ENCODE measurements at regions not wholly inside any gene's neighbourhood (a gene's known extent, or its start where the extent isn't known, plus 50 kb on each side); places are given as distances from the start of the nearest gene placed in this dataset.

DNA sequence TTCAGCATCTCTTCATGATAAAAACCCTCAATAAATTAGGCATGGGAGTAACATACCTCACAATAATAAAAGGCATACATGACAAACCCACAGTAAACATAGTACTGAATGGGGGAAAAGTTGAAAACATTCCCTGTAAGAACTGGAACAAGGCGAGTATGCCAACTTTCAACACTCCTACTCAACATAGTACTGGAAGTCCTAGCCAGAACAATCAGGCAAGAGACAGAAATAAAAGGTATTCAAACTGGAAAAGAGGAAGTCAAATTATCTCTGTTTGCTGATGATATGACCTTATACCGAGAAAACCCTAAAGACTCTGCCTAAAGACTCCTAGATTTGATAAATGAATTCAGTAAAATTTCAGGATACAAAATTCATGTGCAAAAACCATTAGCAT is 167.6 kb downstream of the TMEM38B start:
- Histone ChIP-seq H3K9me3 (replicated peaks; ENCODE audit: control insufficient read depth, low read depth, low read length) (no peaks in the 10 kb centered on the region), H3K27ac (ENCODE audit: low read length) (no peak overlapping the region), H3K36me3 (ENCODE audit: control insufficient read depth, insufficient read depth, low read length) (no peaks in the 10 kb centered on the region), H3K4me1 (ENCODE audit: control insufficient read depth, insufficient read depth, low read length) (no peaks in the 10 kb centered on the region), H3K4me3 (ENCODE audit: low read length) (no peak overlapping the region), H3K27me3 (ENCODE audit: control insufficient read depth, insufficient read depth, low read length) (no peaks in the 10 kb centered on the region)
- WGBS (ENCODE audit: insufficient coverage): no CpG with 5 or more reads among the region's 2 CpGs
- no peak for DNase-seq

GRCh38 chr9:105864248-105864898 is 170.0 kb downstream of the TMEM38B start:
- no peak for DNase-seq
- Histone ChIP-seq H3K9me3 (replicated peaks; ENCODE audit: control insufficient read depth, low read depth, low read length) (no peaks in the 10 kb centered on the region), H3K27me3 (ENCODE audit: control insufficient read depth, insufficient read depth, low read length) (no peaks in the 10 kb centered on the region), H3K4me1 (ENCODE audit: control insufficient read depth, insufficient read depth, low read length) (no peaks in the 10 kb centered on the region), H3K4me3 (ENCODE audit: low read length) (no peak overlapping the region), H3K27ac (ENCODE audit: low read length) (no peak overlapping the region), H3K36me3 (ENCODE audit: control insufficient read depth, insufficient read depth, low read length) (no peaks in the 10 kb centered on the region)
- WGBS (ENCODE audit: insufficient coverage): 63% methylated on average over 2 of the region's 6 CpGs

GRCh38 chr9:105865285-105865684 is 170.9 kb downstream of the TMEM38B start:
- DNase-seq: no peak
- Histone ChIP-seq H3K9me3 (replicated peaks; ENCODE audit: control insufficient read depth, low read depth, low read length) (no peaks in the 10 kb centered on the region), H3K27me3 (ENCODE audit: control insufficient read depth, insufficient read depth, low read length) (no peaks in the 10 kb centered on the region), H3K27ac (ENCODE audit: low read length) (no peak overlapping the region), H3K4me1 (ENCODE audit: control insufficient read depth, insufficient read depth, low read length) (no peaks in the 10 kb centered on the region), H3K4me3 (ENCODE audit: low read length) (no peak overlapping the region), H3K36me3 (ENCODE audit: control insufficient read depth, insufficient read depth, low read length) (no peaks in the 10 kb centered on the region)
- 66% methylated on average over 3 of the region's 4 CpGs for WGBS (ENCODE audit: insufficient coverage)

DNA sequence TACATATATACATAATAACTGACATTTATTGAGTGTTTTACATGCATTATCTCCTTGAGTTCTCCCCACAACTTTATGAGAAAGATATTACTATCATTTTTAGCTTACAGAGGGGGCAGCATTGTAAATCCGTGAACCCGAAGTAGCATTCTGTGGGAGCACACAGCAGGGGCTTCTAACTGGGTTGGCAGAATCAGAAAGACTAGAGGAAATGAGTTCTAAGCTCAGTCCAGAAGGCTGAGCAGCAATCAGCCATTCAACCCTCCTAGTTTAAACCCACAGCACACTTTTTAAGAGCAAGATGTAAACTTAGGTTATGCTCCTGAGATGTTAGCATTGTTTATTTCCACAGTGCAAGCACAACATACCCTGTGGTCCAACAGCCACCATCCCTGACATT is 177.2 kb downstream of the TMEM38B start:
- no CpG with 5 or more reads among the region's 2 CpGs for WGBS (ENCODE audit: insufficient coverage)
- Histone ChIP-seq H3K4me1 (ENCODE audit: control insufficient read depth, insufficient read depth, low read length) (no peaks in the 10 kb centered on the region), H3K27ac (ENCODE audit: low read length) (no peak overlapping the region), H3K27me3 (ENCODE audit: control insufficient read depth, insufficient read depth, low read length) (no peaks in the 10 kb centered on the region), H3K9me3 (replicated peaks; ENCODE audit: control insufficient read depth, low read depth, low read length) (no peaks in the 10 kb centered on the region), H3K36me3 (ENCODE audit: control insufficient read depth, insufficient read depth, low read length) (no peaks in the 10 kb centered on the region), H3K4me3 (ENCODE audit: low read length) (no peak overlapping the region)
- no peak for DNase-seq

GRCh38 chr9:105873801-105874200 is 179.5 kb downstream of the TMEM38B start:
- DNase-seq: no peak
- 70% methylated on average over 2 of the region's 3 CpGs for WGBS (ENCODE audit: insufficient coverage)

GRCh38 chr9:105877721-105878120 is 183.4 kb downstream of the TMEM38B start:
- Histone ChIP-seq H3K4me1 (ENCODE audit: control insufficient read depth, insufficient read depth, low read length) (no peaks in the 10 kb centered on the region), H3K27ac (ENCODE audit: low read length) (no peak overlapping the region), H3K27me3 (ENCODE audit: control insufficient read depth, insufficient read depth, low read length) (no peaks in the 10 kb centered on the region), H3K4me3 (ENCODE audit: low read length) (no peak overlapping the region), H3K36me3 (ENCODE audit: control insufficient read depth, insufficient read depth, low read length) (no peaks in the 10 kb centered on the region), H3K9me3 (replicated peaks; ENCODE audit: control insufficient read depth, low read depth, low read length) (no peaks in the 10 kb centered on the region)
- DNase-seq: peak; percentile 53
- no CpG with 5 or more reads among the region's 1 CpG for WGBS (ENCODE audit: insufficient coverage)

More at GRCh38 chr9:105873801-105874200, 179.5 kb downstream of the TMEM38B start:
- Histone ChIP-seq H3K27ac (ENCODE audit: low read length) (no peak overlapping the region), H3K4me1 (ENCODE audit: control insufficient read depth, insufficient read depth, low read length) (no peaks in the 10 kb centered on the region), H3K27me3 (ENCODE audit: control insufficient read depth, insufficient read depth, low read length) (no peaks in the 10 kb centered on the region), H3K4me3 (ENCODE audit: low read length) (no peak overlapping the region), H3K9me3 (replicated peaks; ENCODE audit: control insufficient read depth, low read depth, low read length) (no peaks in the 10 kb centered on the region), H3K36me3 (ENCODE audit: control insufficient read depth, insufficient read depth, low read length) (no peaks in the 10 kb centered on the region)

DNA sequence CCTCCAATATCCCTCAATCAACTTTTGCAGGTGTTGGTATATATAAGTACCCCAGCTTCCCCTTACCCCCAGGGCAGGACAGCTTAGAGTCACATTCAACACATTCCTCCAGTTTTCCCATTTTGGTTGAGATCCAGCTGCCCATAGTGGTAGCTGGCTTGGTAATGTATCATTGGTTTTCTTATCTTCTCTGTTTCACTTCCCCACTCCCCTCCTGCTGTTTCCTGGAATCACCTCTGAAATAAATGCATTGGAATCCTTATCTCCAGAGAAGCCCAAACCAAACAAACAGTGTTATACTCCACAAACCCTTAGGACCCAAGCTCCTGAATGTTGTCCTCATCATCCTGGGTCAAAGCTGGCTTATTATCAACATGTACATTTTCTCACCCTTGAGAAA is 184.8 kb downstream of the TMEM38B start:
- Histone ChIP-seq H3K4me3 (ENCODE audit: low read length) (no peak overlapping the region), H3K27ac (ENCODE audit: low read length) (no peak overlapping the region), H3K4me1 (ENCODE audit: control insufficient read depth, insufficient read depth, low read length) (peaks cover under 1% of the 10 kb centered on the region), H3K36me3 (ENCODE audit: control insufficient read depth, insufficient read depth, low read length) (no peaks in the 10 kb centered on the region), H3K9me3 (replicated peaks; ENCODE audit: control insufficient read depth, low read depth, low read length) (no peaks in the 10 kb centered on the region), H3K27me3 (ENCODE audit: control insufficient read depth, insufficient read depth, low read length) (no peaks in the 10 kb centered on the region)
- DNase-seq: no peak

GRCh38 chr9:105880517-105880916 is 186.2 kb downstream of the TMEM38B start:
- DNase-seq: no peak
- no peak overlapping the region for H3K4me3 ChIP-seq (ENCODE audit: low read length)
- no peaks in the 10 kb centered on the region for H3K27me3 ChIP-seq (ENCODE audit: control insufficient read depth, insufficient read depth, low read length)
- WGBS (ENCODE audit: insufficient coverage): no CpG with 5 or more reads among the region's 1 CpG
- H3K36me3 ChIP-seq (ENCODE audit: control insufficient read depth, insufficient read depth, low read length): no peaks in the 10 kb centered on the region
- peaks cover 2% of the 10 kb centered on the region for H3K4me1 ChIP-seq (ENCODE audit: control insufficient read depth, insufficient read depth, low read length)
- no peaks in the 10 kb centered on the region for H3K9me3 ChIP-seq (replicated peaks; ENCODE audit: control insufficient read depth, low read depth, low read length)
- H3K27ac ChIP-seq (ENCODE audit: low read length): no peak overlapping the region

DNA sequence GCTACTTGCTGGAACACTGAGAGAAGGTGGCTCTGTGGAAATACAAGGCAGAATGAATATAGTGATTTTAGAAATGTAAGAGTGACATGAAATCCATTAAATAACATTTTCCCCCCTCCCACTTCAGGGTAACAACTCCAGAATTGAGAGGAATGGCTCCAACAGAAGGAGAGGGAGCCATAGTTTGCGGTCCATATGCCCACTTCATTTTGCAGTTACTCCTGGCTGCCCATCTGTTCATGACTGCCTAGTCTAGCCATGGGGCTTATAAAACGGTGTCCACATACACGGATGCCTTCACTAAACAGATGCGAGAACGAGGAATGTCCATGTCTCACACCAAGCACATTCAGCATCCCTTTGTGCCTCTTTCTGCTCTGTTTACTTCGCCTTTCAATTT is 186.7 kb downstream of the TMEM38B start:
- WGBS (ENCODE audit: insufficient coverage): 80% methylated on average over 3 of the region's 6 CpGs
- no peaks in the 10 kb centered on the region for H3K36me3 ChIP-seq (ENCODE audit: control insufficient read depth, insufficient read depth, low read length)
- peaks cover 4% of the 10 kb centered on the region for H3K4me1 ChIP-seq (ENCODE audit: control insufficient read depth, insufficient read depth, low read length)
- no peaks in the 10 kb centered on the region for H3K27me3 ChIP-seq (ENCODE audit: control insufficient read depth, insufficient read depth, low read length)
- no peak overlapping the region for H3K27ac ChIP-seq (ENCODE audit: low read length)
- no peak for DNase-seq
- no peak overlapping the region for H3K4me3 ChIP-seq (ENCODE audit: low read length)
- no peaks in the 10 kb centered on the region for H3K9me3 ChIP-seq (replicated peaks; ENCODE audit: control insufficient read depth, low read depth, low read length)

GRCh38 chr9:105881654-105882349 is 187.5 kb downstream of the TMEM38B start:
- Histone ChIP-seq H3K27ac (ENCODE audit: low read length) (no peak overlapping the region), H3K9me3 (replicated peaks; ENCODE audit: control insufficient read depth, low read depth, low read length) (no peaks in the 10 kb centered on the region), H3K4me1 (ENCODE audit: control insufficient read depth, insufficient read depth, low read length) (peaks cover 7% of the 10 kb centered on the region), H3K36me3 (ENCODE audit: control insufficient read depth, insufficient read depth, low read length) (no peaks in the 10 kb centered on the region), H3K4me3 (ENCODE audit: low read length) (no peak overlapping the region), H3K27me3 (ENCODE audit: control insufficient read depth, insufficient read depth, low read length) (no peaks in the 10 kb centered on the region)
- WGBS (ENCODE audit: insufficient coverage): 75% methylated on average over 1 of the region's 10 CpGs
- DNase-seq: peak; percentile 57

Measured in muscle of leg (tissue), 3 donors.